SK-N-MC (cell line): ENCODE measurements at regions not wholly inside any gene's neighbourhood (a gene's known extent, or its start where the extent isn't known, plus 50 kb on each side); places are given as distances from the start of the nearest gene placed in this dataset.

Source experiments
- EZH2 ChIP-seq: fragments of 200-600 bp; sonication (generic); IDR thresholded peaks from one replicate; pipeline ENCODE4 v1.6.1; 2017; ENCODE audit warnings: antibody characterized with exemption
- POLR2AphosphoS5 ChIP-seq: IDR thresholded peaks from 2 replicates; pipeline ENCODE4 v1.6.1; 2012; ENCODE audit warnings: mild to moderate bottlenecking, low read depth, low read length, borderline replicate concordance

GRCh38 chr10:130809181-130809580 lies 502.3 kb downstream of the TCERG1L start:
- TF ChIP-seq EZH2 (no peak), POLR2AphosphoS5 (no peak)
